ENCODE measurements at regions not wholly inside any gene's neighbourhood (a gene's known extent, or its start where the extent isn't known, plus 50 kb on each side); places are given as distances from the start of the nearest gene placed in this dataset.

GRCh38 chr4:23134331-23134730, 441.6 kb downstream of the GBA3 start:
- H3K4me3 ChIP-seq (ENCODE audit: low read length) = no peak overlapping the region
- H3K9me3 ChIP-seq (ENCODE audit: low read length) = no peaks in the 10 kb centered on the region
- H3K36me3 ChIP-seq (ENCODE audit: insufficient read depth, low read length) = no peaks in the 10 kb centered on the region
- no peak overlapping the region for H2AFZ ChIP-seq (ENCODE audit: low read depth, low read length)
- peaks cover 4% of the 10 kb centered on the region for H3K4me1 ChIP-seq (ENCODE audit: insufficient read depth, low read length)
- no peaks in the 10 kb centered on the region for H3K27me3 ChIP-seq (ENCODE audit: insufficient read depth, low read length)

- H3K4me1 ChIP-seq (ENCODE audit: insufficient read depth, low read length) = no peaks in the 10 kb centered on the region
- H3K36me3 ChIP-seq (ENCODE audit: insufficient read depth, low read length) = no peaks in the 10 kb centered on the region
- no peak overlapping the region for H2AFZ ChIP-seq (ENCODE audit: low read depth, low read length)
- no peaks in the 10 kb centered on the region for H3K9me3 ChIP-seq (ENCODE audit: low read length)
- no peak overlapping the region for H3K4me3 ChIP-seq (ENCODE audit: low read length)
- no peaks in the 10 kb centered on the region for H3K27me3 ChIP-seq (ENCODE audit: insufficient read depth, low read length)
Observed at GRCh38 chr4:23130845-23131244, 438.1 kb downstream of the GBA3 start.

- Histone ChIP-seq H3K4me1 (ENCODE audit: insufficient read depth, low read length) (no peaks in the 10 kb centered on the region), H3K27me3 (ENCODE audit: insufficient read depth, low read length) (no peaks in the 10 kb centered on the region), H2AFZ (ENCODE audit: low read depth, low read length) (no peak overlapping the region), H3K36me3 (ENCODE audit: insufficient read depth, low read length) (no peaks in the 10 kb centered on the region), H3K4me3 (ENCODE audit: low read length) (no peak overlapping the region), H3K9me3 (ENCODE audit: low read length) (no peaks in the 10 kb centered on the region)
Observed at GRCh38 chr4:23125118-23125517, 432.4 kb downstream of the GBA3 start.

- Histone ChIP-seq H3K4me3 (ENCODE audit: low read length) (no peak overlapping the region), H2AFZ (ENCODE audit: low read depth, low read length) (no peak overlapping the region), H3K36me3 (ENCODE audit: insufficient read depth, low read length) (no peaks in the 10 kb centered on the region), H3K9me3 (ENCODE audit: low read length) (no peaks in the 10 kb centered on the region), H3K27me3 (ENCODE audit: insufficient read depth, low read length) (no peaks in the 10 kb centered on the region), H3K4me1 (ENCODE audit: insufficient read depth, low read length) (no peaks in the 10 kb centered on the region)
Observed at GRCh38 chr4:23122666-23123400, 430.1 kb downstream of the GBA3 start.

GRCh38 chr4:23120374-23120773, 427.6 kb downstream of the GBA3 start:
- Histone ChIP-seq H3K4me3 (ENCODE audit: low read length) (no peak overlapping the region), H3K4me1 (ENCODE audit: insufficient read depth, low read length) (no peaks in the 10 kb centered on the region), H3K9me3 (ENCODE audit: low read length) (no peaks in the 10 kb centered on the region), H3K36me3 (ENCODE audit: insufficient read depth, low read length) (no peaks in the 10 kb centered on the region), H2AFZ (ENCODE audit: low read depth, low read length) (no peak overlapping the region), H3K27me3 (ENCODE audit: insufficient read depth, low read length) (no peaks in the 10 kb centered on the region)

GRCh38 chr4:23117826-23118225, 425.1 kb downstream of the GBA3 start:
- Histone ChIP-seq H2AFZ (ENCODE audit: low read depth, low read length) (no peak overlapping the region), H3K4me1 (ENCODE audit: insufficient read depth, low read length) (no peaks in the 10 kb centered on the region), H3K36me3 (ENCODE audit: insufficient read depth, low read length) (no peaks in the 10 kb centered on the region), H3K4me3 (ENCODE audit: low read length) (no peak overlapping the region), H3K9me3 (ENCODE audit: low read length) (no peaks in the 10 kb centered on the region), H3K27me3 (ENCODE audit: insufficient read depth, low read length) (no peaks in the 10 kb centered on the region)

- Histone ChIP-seq H3K4me3 (ENCODE audit: low read length) (no peak overlapping the region), H3K4me1 (ENCODE audit: insufficient read depth, low read length) (no peaks in the 10 kb centered on the region), H3K36me3 (ENCODE audit: insufficient read depth, low read length) (no peaks in the 10 kb centered on the region), H3K27me3 (ENCODE audit: insufficient read depth, low read length) (no peaks in the 10 kb centered on the region), H3K9me3 (ENCODE audit: low read length) (peaks cover 2% of the 10 kb centered on the region), H2AFZ (ENCODE audit: low read depth, low read length) (no peak overlapping the region)
Observed at GRCh38 chr4:23114538-23114937, 421.8 kb downstream of the GBA3 start.

GRCh38 chr4:23113104-23113503, 420.4 kb downstream of the GBA3 start:
- no peak overlapping the region for H3K4me3 ChIP-seq (ENCODE audit: low read length)
- H3K36me3 ChIP-seq (ENCODE audit: insufficient read depth, low read length) = no peaks in the 10 kb centered on the region
- H2AFZ ChIP-seq (ENCODE audit: low read depth, low read length) = no peak overlapping the region
- H3K9me3 ChIP-seq (ENCODE audit: low read length) = peaks cover 2% of the 10 kb centered on the region
- H3K27me3 ChIP-seq (ENCODE audit: insufficient read depth, low read length) = no peaks in the 10 kb centered on the region
- no peaks in the 10 kb centered on the region for H3K4me1 ChIP-seq (ENCODE audit: insufficient read depth, low read length)

- Histone ChIP-seq H3K4me3 (ENCODE audit: low read length) (no peak overlapping the region), H3K9me3 (ENCODE audit: low read length) (peaks cover 2% of the 10 kb centered on the region), H3K36me3 (ENCODE audit: insufficient read depth, low read length) (no peaks in the 10 kb centered on the region), H3K4me1 (ENCODE audit: insufficient read depth, low read length) (no peaks in the 10 kb centered on the region), H3K27me3 (ENCODE audit: insufficient read depth, low read length) (no peaks in the 10 kb centered on the region), H2AFZ (ENCODE audit: low read depth, low read length) (no peak overlapping the region)
Observed at GRCh38 chr4:23106516-23106915, 413.8 kb downstream of the GBA3 start.

- Histone ChIP-seq H3K27me3 (ENCODE audit: insufficient read depth, low read length) (no peaks in the 10 kb centered on the region), H3K9me3 (ENCODE audit: low read length) (peaks cover 2% of the 10 kb centered on the region), H3K4me1 (ENCODE audit: insufficient read depth, low read length) (no peaks in the 10 kb centered on the region), H2AFZ (ENCODE audit: low read depth, low read length) (no peak overlapping the region), H3K4me3 (ENCODE audit: low read length) (no peak overlapping the region), H3K36me3 (ENCODE audit: insufficient read depth, low read length) (no peaks in the 10 kb centered on the region)
Observed at GRCh38 chr4:23105759-23106370, 413.1 kb downstream of the GBA3 start.

GRCh38 chr4:23097251-23097650, 404.5 kb downstream of the GBA3 start:
- H2AFZ ChIP-seq (ENCODE audit: low read depth, low read length) = no peak overlapping the region
- H3K36me3 ChIP-seq (ENCODE audit: insufficient read depth, low read length) = no peaks in the 10 kb centered on the region
- H3K4me1 ChIP-seq (ENCODE audit: insufficient read depth, low read length) = no peaks in the 10 kb centered on the region
- H3K9me3 ChIP-seq (ENCODE audit: low read length) = no peaks in the 10 kb centered on the region
- no peaks in the 10 kb centered on the region for H3K27me3 ChIP-seq (ENCODE audit: insufficient read depth, low read length)
- H3K4me3 ChIP-seq (ENCODE audit: low read length) = no peak overlapping the region

GRCh38 chr4:23091711-23092110, 399.0 kb downstream of the GBA3 start:
- Histone ChIP-seq H3K4me1 (ENCODE audit: insufficient read depth, low read length) (no peaks in the 10 kb centered on the region), H3K4me3 (ENCODE audit: low read length) (no peak overlapping the region), H3K9me3 (ENCODE audit: low read length) (no peaks in the 10 kb centered on the region), H3K27me3 (ENCODE audit: insufficient read depth, low read length) (no peaks in the 10 kb centered on the region), H3K36me3 (ENCODE audit: insufficient read depth, low read length) (no peaks in the 10 kb centered on the region), H2AFZ (ENCODE audit: low read depth, low read length) (no peak overlapping the region)

- no peaks in the 10 kb centered on the region for H3K27me3 ChIP-seq (ENCODE audit: insufficient read depth, low read length)
- no peaks in the 10 kb centered on the region for H3K36me3 ChIP-seq (ENCODE audit: insufficient read depth, low read length)
- H3K4me1 ChIP-seq (ENCODE audit: insufficient read depth, low read length) = peaks cover 4% of the 10 kb centered on the region
- H2AFZ ChIP-seq (ENCODE audit: low read depth, low read length) = no peak overlapping the region
- peaks cover 2% of the 10 kb centered on the region for H3K9me3 ChIP-seq (ENCODE audit: low read length)
- no peak overlapping the region for H3K4me3 ChIP-seq (ENCODE audit: low read length)
Observed at GRCh38 chr4:23085249-23085568, 392.5 kb downstream of the GBA3 start.
